Lower leg skin (tissue), 3 donors: ENCODE measurements at regions not wholly inside any gene's neighbourhood (a gene's known extent, or its start where the extent isn't known, plus 50 kb on each side); places are given as distances from the start of the nearest gene placed in this dataset.

Experiments used
- CTCF ChIP-seq, 3 donors: fragments of 450-650 bp; IDR thresholded peaks; one replicate each; pipeline ENCODE4 v1.5.1; 2016; ENCODE audit warnings: antibody characterized with exemption in 3 of 3, mild to moderate bottlenecking in 3 of 3, moderate library complexity in 2 of 3
- POLR2A ChIP-seq, 2 donors: fragments of 450-650 bp; IDR thresholded peaks; one replicate each; pipeline ENCODE4 v1.6.1; 2016 to 2017; ENCODE audit warnings: antibody characterized with exemption in 2 of 2, mild to moderate bottlenecking in 1 of 2, moderate library complexity in 1 of 2

GRCh38 chr6:48922837-48923236 lies 540.2 kb downstream of the MMUT start:
- TF ChIP-seq CTCF (IDR thresholded peaks at IDR 0.05) (no peak), POLR2A (IDR thresholded peaks at IDR 0.05) (no peak)
